SU-DHL-6 (cell line): ENCODE measurements at regions not wholly inside any gene's neighbourhood (a gene's known extent, or its start where the extent isn't known, plus 50 kb on each side); places are given as distances from the start of the nearest gene placed in this dataset.

Source experiments
- H2AFZ ChIP-seq: fragments of 200-600 bp; sonication (generic); 2 replicates; pipeline ENCODE4 v1.6.1; 2014; ENCODE audit warnings: low read depth, mild to moderate bottlenecking, moderate library complexity, mixed read lengths, antibody characterized with exemption, low read length; ENCODE audit not compliant: severe bottlenecking
- H3F3A ChIP-seq: fragments of 200-600 bp; shearing (Covaris generic); 2 replicates; pipeline ENCODE4 v1.6.0; 2016; ENCODE audit warnings: antibody characterized with exemption, mild to moderate bottlenecking; ENCODE audit not compliant: insufficient read depth
- H3K27ac ChIP-seq: fragments of 200-600 bp; sonication (generic); 2 replicates; pipeline ENCODE4 v1.5.1; 2016; ENCODE audit warnings: low read depth, mild to moderate bottlenecking, low read length, moderate library complexity, mixed read lengths
- H3K27me3 ChIP-seq: fragments of 200-600 bp; sonication (generic), shearing (Covaris generic); 2 replicates; pipeline ENCODE4 v1.6.0; 2014; ENCODE audit warnings: mild to moderate bottlenecking, low read length
- H3K36me3 ChIP-seq: fragments of 200-600 bp; sonication (generic); 2 replicates; pipeline ENCODE4 v1.6.1; 2014; ENCODE audit warnings: mild to moderate bottlenecking, low read length, mixed read lengths
- H3K4me2 ChIP-seq: fragments of 300-600, 200-600 bp; shearing (Covaris generic), sonication (generic); 2 replicates; pipeline ENCODE4 v1.6.0; 2014; ENCODE audit warnings: low read length, low read depth, mild to moderate bottlenecking; ENCODE audit not compliant: poor library complexity, severe bottlenecking
- H3K4me3 ChIP-seq: fragments of 200-600 bp; sonication (generic); 2 replicates; pipeline ENCODE4 v1.5.1; 2014; ENCODE audit warnings: antibody characterized with exemption, low read length, mild to moderate bottlenecking, mixed read lengths; ENCODE audit not compliant: insufficient read depth, poor library complexity, severe bottlenecking
- H3K79me2 ChIP-seq: fragments of 200-600 bp; sonication (generic); 2 replicates; pipeline ENCODE4 v1.6.1; 2014; ENCODE audit warnings: mild to moderate bottlenecking, low read length, moderate library complexity; ENCODE audit not compliant: insufficient read depth
- H3K9ac ChIP-seq: fragments of 200-600 bp; sonication (generic); 2 replicates; pipeline ENCODE4 v1.7.0; 2014; ENCODE audit warnings: mild to moderate bottlenecking, low read length
- H3K9me2 ChIP-seq: fragments of 200-600 bp; sonication (generic); replicated peaks from 2 replicates; pipeline ENCODE4 v1.6.1; 2014; ENCODE audit warnings: low read length; ENCODE audit not compliant: insufficient read depth
- H3K9me3 ChIP-seq: fragments of 200-600 bp; sonication (generic); 2 replicates; pipeline ENCODE4 v1.6.1; 2014; ENCODE audit warnings: low read length, mixed read lengths; ENCODE audit not compliant: insufficient read depth
- H4K20me1 ChIP-seq: fragments of 200-600 bp; sonication (generic); 2 replicates; pipeline ENCODE4 v1.6.1; 2014; ENCODE audit warnings: low read depth, mild to moderate bottlenecking, antibody characterized with exemption, low read length, moderate library complexity, mixed read lengths
- CTCF ChIP-seq: fragments of 200-600 bp; sonication (generic); IDR thresholded peaks from one replicate; pipeline ENCODE4 v1.5.1; 2017; ENCODE audit warnings: antibody characterized with exemption, mild to moderate bottlenecking, low read length, moderate library complexity; ENCODE audit not compliant: insufficient read depth, poor library complexity, severe bottlenecking
- EZH2phosphoT487 ChIP-seq: fragments of 200-600 bp; sonication (generic), shearing (Covaris generic); conservative IDR thresholded peaks from 2 replicates; pipeline ENCODE4 v1.6.1; 2018; ENCODE audit warnings: mild to moderate bottlenecking, antibody characterized with exemption, low read length, moderate library complexity, mixed read lengths

- H3K9ac ChIP-seq = no peak overlapping the region
- H3F3A ChIP-seq = no peaks in the 10 kb centered on the region
- H3K9me3 ChIP-seq = no peaks in the 10 kb centered on the region
- 0 out of 2 replicates have a peak, but pooled peaks cover 3% of the 10 kb centered on the region for H3K9me2 ChIP-seq
- H3K79me2 ChIP-seq = no peaks in the 10 kb centered on the region
- no peak overlapping the region for H2AFZ ChIP-seq
- no peaks in the 10 kb centered on the region for H4K20me1 ChIP-seq
- TF ChIP-seq CTCF (no peak), EZH2phosphoT487 (no peak)
- H3K27me3 ChIP-seq = no peaks in the 10 kb centered on the region
- no peak overlapping the region for H3K4me3 ChIP-seq
- H3K4me2 ChIP-seq = no peak overlapping the region
- H3K36me3 ChIP-seq = no peaks in the 10 kb centered on the region
- H3K27ac ChIP-seq = no peak overlapping the region
Observed at GRCh38 chr3:16101295-16102186, 72.9 kb upstream of the GALNT15 start.

GRCh38 chr3:16102187-16102561 is 72.3 kb upstream of the GALNT15 start:
- Histone ChIP-seq H3K27ac (no peak overlapping the region), H3K4me2 (no peak overlapping the region), H3K9ac (no peak overlapping the region), H3F3A (no peaks in the 10 kb centered on the region), H3K27me3 (no peaks in the 10 kb centered on the region), H2AFZ (no peak overlapping the region), H3K9me2 (0 out of 2 replicates have a peak, but pooled peaks cover 3% of the 10 kb centered on the region), H3K4me3 (no peak overlapping the region), H4K20me1 (no peaks in the 10 kb centered on the region), H3K9me3 (no peaks in the 10 kb centered on the region), H3K36me3 (no peaks in the 10 kb centered on the region), H3K79me2 (no peaks in the 10 kb centered on the region)
- TF ChIP-seq EZH2phosphoT487 = no peak
- no peak for TF ChIP-seq CTCF

- Histone ChIP-seq H3K79me2 (no peaks in the 10 kb centered on the region), H3K9me2 (0 out of 2 replicates have a peak, but pooled peaks cover 3% of the 10 kb centered on the region), H3F3A (no peaks in the 10 kb centered on the region), H3K9me3 (0 out of 2 replicates have a peak, but pooled peaks cover 4% of the 10 kb centered on the region), H3K4me3 (no peak overlapping the region), H3K9ac (no peak overlapping the region), H3K36me3 (no peaks in the 10 kb centered on the region), H3K27me3 (no peaks in the 10 kb centered on the region), H3K27ac (no peak overlapping the region), H2AFZ (no peak overlapping the region), H3K4me2 (no peak overlapping the region), H4K20me1 (no peaks in the 10 kb centered on the region)
- TF ChIP-seq CTCF = no peak
- TF ChIP-seq EZH2phosphoT487 = no peak
Observed at GRCh38 chr3:16102905-16103364, 71.5 kb upstream of the GALNT15 start.
